GM12878 (cell line): ENCODE measurements at regions not wholly inside any gene's neighbourhood (a gene's known extent, or its start where the extent isn't known, plus 50 kb on each side); places are given as distances from the start of the nearest gene placed in this dataset.

Experiments
- ATAC-seq: fragments of 200-7000 bp; cut with Tn5 transposase; 3 replicates; pipeline ENCODE4 v1.9.1; 2020; ENCODE audit warnings: mild to moderate bottlenecking, moderate library complexity
- BruUV-seq: library from RNA; stranded (reverse); fragments of 400-500 nt; replicated peaks from 2 replicates; lab custom pipeline; 2021; lab: Mats Ljungman, UMichigan
- CTCF ChIA-PET: fragments of 300-600 bp; sonication (Branson Sonifier 250); formaldehyde crosslinking; extraction: SDS; loops from one replicate; lab custom pipeline; 2021; ENCODE audit warnings: inconsistent platforms; lab: Yijun Ruan, JAX
- POLR2A ChIA-PET: fragments of 350-600 bp; formaldehyde crosslinking; extraction: SDS; loops from one replicate; lab custom pipeline; 2021; ENCODE audit warnings: inconsistent platforms; lab: Charles Lee
- RAD21 ChIA-PET: fragments of 300-600 bp; sonication (Branson Sonifier 250); formaldehyde crosslinking; loops from one replicate; lab custom pipeline; 2023; ENCODE audit warnings: antibody characterized with exemption; ENCODE audit not compliant: unreplicated experiment; lab: Charles Lee
- SMC1A ChIA-PET: fragments of 300-600 bp; sonication (Branson Sonifier 250); formaldehyde crosslinking; loops from one replicate; lab custom pipeline; 2023; ENCODE audit not compliant: unreplicated experiment, uncharacterized antibody; lab: Charles Lee
- DNase-seq: peaks from one replicate; pipeline ENCODE4 v3.0.0-alpha.2; 2011; ENCODE audit warnings: low read depth, low spot score
- FAIRE-seq: peaks from 3 replicates; lab custom pipeline; 2011; peaks lifted over from hg19 to GRCh38; lab: Jason Lieb, UNC
- H2AFZ ChIP-seq: 2 replicates; pipeline ENCODE4 v1.6.0; 2011; ENCODE audit warnings: low read depth, low read length, control low read depth; ENCODE audit not compliant: control insufficient read depth
- H3K27ac ChIP-seq: 2 replicates; pipeline ENCODE4 v1.5.1; 2011; ENCODE audit warnings: control low read depth; ENCODE audit not compliant: control insufficient read depth, insufficient read depth
- H3K27me3 ChIP-seq, 2 experiments: replicated peaks in 1 of 2; 2 replicates each; pipeline versions ENCODE4 v1.6.0 to v1.6.1; 2011; ENCODE audit warnings: low read length in 1 of 2; ENCODE audit not compliant: control insufficient read depth in 2 of 2, insufficient read depth in 2 of 2
- H3K36me3 ChIP-seq, 2 experiments: 2 replicates each; pipeline ENCODE4 v1.5.1; 2011; ENCODE audit warnings: low read length in 1 of 2; ENCODE audit not compliant: control insufficient read depth in 2 of 2, insufficient read depth in 2 of 2
- H3K4me1 ChIP-seq: 2 replicates; pipeline ENCODE4 v1.6.1; 2011; ENCODE audit warnings: mild to moderate bottlenecking, low read length, moderate library complexity, mixed read lengths; ENCODE audit not compliant: control insufficient read depth, insufficient read depth
- H3K4me2 ChIP-seq: 2 replicates; pipeline ENCODE4 v1.6.0; 2011; ENCODE audit warnings: control low read depth; ENCODE audit not compliant: control insufficient read depth, insufficient read depth
- H3K4me3 ChIP-seq: fragments of 200-600 bp; sonication (generic); 2 replicates; pipeline ENCODE4 v1.5.1; 2016
- H3K79me2 ChIP-seq: 2 replicates; pipeline ENCODE4 v1.6.0; 2011; ENCODE audit warnings: low read length; ENCODE audit not compliant: control insufficient read depth, insufficient read depth
- H3K9ac ChIP-seq: 2 replicates; pipeline ENCODE4 v1.8.0; 2011; ENCODE audit warnings: low read length, control low read depth, mixed read lengths; ENCODE audit not compliant: control insufficient read depth, insufficient read depth
- H3K9me3 ChIP-seq: replicated peaks from 3 replicates; pipeline ENCODE4 v1.5.1; 2011; ENCODE audit warnings: mild to moderate bottlenecking, low read length; ENCODE audit not compliant: control insufficient read depth, insufficient read depth
- H4K20me1 ChIP-seq: 2 replicates; pipeline ENCODE4 v1.6.0; 2011; ENCODE audit not compliant: control insufficient read depth, insufficient read depth
- BCL3 ChIP-seq: IDR thresholded peaks from 2 replicates; pipeline ENCODE4 v1.6.1; 2011; ENCODE audit warnings: borderline replicate concordance, low read depth, mild to moderate bottlenecking, moderate library complexity, low read length; ENCODE audit not compliant: insufficient read depth, poor library complexity, severe bottlenecking
- TCF3 ChIP-seq: IDR thresholded peaks from 2 replicates; pipeline ENCODE4 v1.6.1; 2012; ENCODE audit warnings: low read depth, mild to moderate bottlenecking, low read length, borderline replicate concordance; ENCODE audit not compliant: insufficient read depth
- WGBS: methylation state at CpG from one replicate; pipeline ENCODE4 v1.1.6; 2016; ENCODE audit warnings: low lambda C conversion rate; ENCODE audit not compliant: insufficient replicate concordance, insufficient coverage; ENCODE audit errors: missing lambda C conversion rate; 5-methylcytosine and 5-hydroxymethylcytosine counted together
- in situ Hi-C: fragments of 300-500 bp; cut with MboI; formaldehyde crosslinking; loops from 9 replicates; pipeline ENCODE4 v1.14.3; 2018; ENCODE audit warnings: mixed read lengths
- intact Hi-C: fragments of 100-400 bp; cut with micrococcal nuclease; formaldehyde crosslinking; loops from one replicate; pipeline ENCODE4 v1.14.2; 2022; ENCODE audit not compliant: unreplicated experiment
- TF ChIP-seq, protein P1 (sequence below): IDR thresholded peaks from 2 replicates; pipeline ENCODE4 v1.6.1; 2012; ENCODE audit warnings: low read length, inconsistent platforms

DNA sequence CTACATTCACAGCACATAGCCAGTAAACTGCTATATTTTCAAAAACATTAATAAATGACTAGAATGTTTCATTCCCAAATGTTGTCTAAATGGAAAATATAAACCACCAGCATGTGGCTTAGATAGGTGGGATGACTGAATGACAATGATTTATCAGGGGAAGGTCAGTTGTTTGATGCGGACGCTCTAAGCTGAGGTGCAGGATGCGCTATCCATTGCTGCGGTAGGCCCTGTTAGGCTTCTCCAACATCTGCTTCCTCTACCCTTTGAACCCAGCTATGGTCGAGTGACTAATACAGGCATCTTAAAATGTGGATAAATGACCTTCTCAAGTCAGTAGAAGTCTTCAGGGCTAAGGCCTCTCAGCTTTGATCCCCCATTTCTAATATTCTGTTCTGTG lies 584.2 kb downstream of the CMPK2 start (continued):
- TF ChIP-seq BCL3: no peak

GRCh38 chr2:6283259-6283658 lies 582.4 kb downstream of the CMPK2 start:
- Histone ChIP-seq H3K4me2 (no peak overlapping the region), H4K20me1 (no peaks in the 10 kb centered on the region), H3K36me3 (no peaks in the 10 kb centered on the region), H3K9me3 (no peaks in the 10 kb centered on the region), H3K79me2 (no peaks in the 10 kb centered on the region), H3K4me3 (no peak overlapping the region)
- in situ Hi-C loops: no loop called here
- DNase-seq: no peak
- CTCF ChIA-PET: no interaction called here
- BruUV-seq: no TSS peak
- intact Hi-C loops: no loop called here
- TF ChIP-seq BCL3 (peak; percentile 95), TCF3 (peak; percentile 50; the same call in 1 of the 2 replicates)
- TF ChIP-seq, protein P1, sequence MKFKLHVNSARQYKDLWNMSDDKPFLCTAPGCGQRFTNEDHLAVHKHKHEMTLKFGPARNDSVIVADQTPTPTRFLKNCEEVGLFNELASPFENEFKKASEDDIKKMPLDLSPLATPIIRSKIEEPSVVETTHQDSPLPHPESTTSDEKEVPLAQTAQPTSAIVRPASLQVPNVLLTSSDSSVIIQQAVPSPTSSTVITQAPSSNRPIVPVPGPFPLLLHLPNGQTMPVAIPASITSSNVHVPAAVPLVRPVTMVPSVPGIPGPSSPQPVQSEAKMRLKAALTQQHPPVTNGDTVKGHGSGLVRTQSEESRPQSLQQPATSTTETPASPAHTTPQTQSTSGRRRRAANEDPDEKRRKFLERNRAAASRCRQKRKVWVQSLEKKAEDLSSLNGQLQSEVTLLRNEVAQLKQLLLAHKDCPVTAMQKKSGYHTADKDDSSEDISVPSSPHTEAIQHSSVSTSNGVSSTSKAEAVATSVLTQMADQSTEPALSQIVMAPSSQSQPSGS: no peak
- TF ChIP-seq, all 136 proteins: peak for 2
- POLR2A ChIA-PET: no interaction called here
- RAD21 ChIA-PET: no interaction called here
- ATAC-seq: no peak
- Histone ChIP-seq H3K27ac (no peak overlapping the region), H2AFZ (no peak overlapping the region), H3K4me1 (no peaks in the 10 kb centered on the region), H3K27me3 (no peaks in the 10 kb centered on the region), H3K9ac (no peak overlapping the region)
- FAIRE-seq: no peak
- SMC1A ChIA-PET: no interaction called here
- 79% methylated on average over 20 of the region's 24 CpGs for WGBS
